H9 (cell line): ENCODE measurements at regions not wholly inside any gene's neighbourhood (a gene's known extent, or its start where the extent isn't known, plus 50 kb on each side); places are given as distances from the start of the nearest gene placed in this dataset.

Experiments used
- DNase-seq: peaks from one replicate; pipeline ENCODE4 v3.0.0-alpha.2; 2017
- H2AFZ ChIP-seq: one replicate; pipeline ENCODE4 v1.6.1; 2013; ENCODE audit warnings: mild to moderate bottlenecking, low read length, control low read depth, moderate library complexity
- H2AK5ac ChIP-seq: 2 replicates; pipeline ENCODE4 v1.6.1; 2013; ENCODE audit warnings: low read length, control low read depth, mixed read lengths; ENCODE audit not compliant: insufficient read length
- H2BK120ac ChIP-seq: one replicate; pipeline ENCODE4 v1.6.1; 2013; ENCODE audit warnings: low read depth, mild to moderate bottlenecking, low read length, control low read depth, inconsistent platforms; ENCODE audit not compliant: poor library complexity, severe bottlenecking
- H2BK12ac ChIP-seq: 2 replicates; pipeline ENCODE4 v1.6.1; 2013; ENCODE audit warnings: low read length, control low read depth, mixed read lengths, low read depth; ENCODE audit not compliant: insufficient read length
- H2BK15ac ChIP-seq: 2 replicates; pipeline ENCODE4 v1.6.1; 2013; ENCODE audit warnings: low read depth, low read length, control low read depth
- H2BK20ac ChIP-seq: one replicate; pipeline ENCODE4 v1.6.1; 2013; ENCODE audit warnings: low read depth, mild to moderate bottlenecking, low read length, control low read depth, inconsistent platforms; ENCODE audit not compliant: poor library complexity, severe bottlenecking
- H2BK5ac ChIP-seq: 2 replicates; pipeline ENCODE4 v1.6.1; 2013; ENCODE audit warnings: low read length, control low read depth, mixed read lengths; ENCODE audit not compliant: insufficient read length
- H3K14ac ChIP-seq: 2 replicates; pipeline ENCODE4 v1.6.1; 2013; ENCODE audit warnings: low read length, control low read depth; ENCODE audit not compliant: insufficient read depth
- H3K18ac ChIP-seq: 2 replicates; pipeline ENCODE4 v1.6.1; 2013; ENCODE audit warnings: low read depth, mild to moderate bottlenecking, mixed read lengths, low read length, control low read depth; ENCODE audit not compliant: insufficient read length
- H3K23ac ChIP-seq: 2 replicates; pipeline ENCODE4 v1.6.1; 2013; ENCODE audit warnings: low read length, control low read depth, mixed read lengths, low read depth; ENCODE audit not compliant: insufficient read length
- H3K23me2 ChIP-seq: 2 replicates; pipeline ENCODE4 v1.6.1; 2013; ENCODE audit warnings: low read depth, mild to moderate bottlenecking, mixed read lengths, low read length, control low read depth; ENCODE audit not compliant: insufficient read length, poor library complexity, severe bottlenecking
- H3K27ac ChIP-seq: 2 replicates; pipeline ENCODE4 v1.5.1; 2013; ENCODE audit warnings: low read length, control low read depth, mixed read lengths, low read depth; ENCODE audit not compliant: insufficient read length
- H3K27me3 ChIP-seq: 2 replicates; pipeline ENCODE4 v1.6.1; 2013; ENCODE audit warnings: low read length, control low read depth, inconsistent platforms; ENCODE audit not compliant: insufficient read depth
- H3K4ac ChIP-seq: 2 replicates; pipeline ENCODE4 v1.6.1; 2013; ENCODE audit warnings: low read depth, mild to moderate bottlenecking, control low read depth, inconsistent platforms, low read length, moderate library complexity
- H3K4me1 ChIP-seq: 2 replicates; pipeline ENCODE4 v1.6.1; 2013; ENCODE audit warnings: low read length, control low read depth, inconsistent platforms; ENCODE audit not compliant: insufficient read depth
- H3K4me2 ChIP-seq: 2 replicates; pipeline ENCODE4 v1.6.1; 2013; ENCODE audit warnings: low read length, control low read depth, mixed read lengths; ENCODE audit not compliant: insufficient read length, insufficient read depth
- H3K56ac ChIP-seq: 2 replicates; pipeline ENCODE4 v1.6.1; 2013; ENCODE audit warnings: low read depth, mild to moderate bottlenecking, mixed read lengths, low read length, control low read depth; ENCODE audit not compliant: insufficient read length
- H3K79me1 ChIP-seq: 2 replicates; pipeline ENCODE4 v1.6.1; 2013; ENCODE audit warnings: low read depth, mild to moderate bottlenecking, moderate library complexity, low read length, control low read depth, inconsistent platforms; ENCODE audit not compliant: insufficient read depth, poor library complexity, severe bottlenecking
- H3K79me2 ChIP-seq: 2 replicates; pipeline ENCODE4 v1.6.1; 2013; ENCODE audit warnings: low read length, control low read depth, inconsistent platforms; ENCODE audit not compliant: insufficient read depth
- H3K9ac ChIP-seq: 2 replicates; pipeline ENCODE4 v1.6.1; 2013; ENCODE audit warnings: low read length, control low read depth, mixed read lengths; ENCODE audit not compliant: insufficient read length; ENCODE audit errors: extremely low read depth
- H3K9me3 ChIP-seq: one replicate; pipeline ENCODE4 v1.6.1; 2013; ENCODE audit warnings: low read depth, low read length, inconsistent platforms; ENCODE audit not compliant: control insufficient read depth
- H3T11ph ChIP-seq: one replicate; pipeline ENCODE4 v1.6.1; 2013; ENCODE audit warnings: mild to moderate bottlenecking, low read length, control low read depth, inconsistent platforms
- H4K20me1 ChIP-seq: one replicate; pipeline ENCODE4 v1.6.1; 2013; ENCODE audit not compliant: control insufficient read depth, insufficient read length, insufficient read depth
- H4K5ac ChIP-seq: 2 replicates; pipeline ENCODE4 v1.6.1; 2013; ENCODE audit warnings: low read depth, mild to moderate bottlenecking, mixed read lengths, low read length, control low read depth; ENCODE audit not compliant: insufficient read length
- H4K8ac ChIP-seq: replicated peaks from 2 replicates; pipeline ENCODE4 v1.6.1; 2013; ENCODE audit warnings: low read length, control low read depth, mixed read lengths, low read depth; ENCODE audit not compliant: insufficient read length
- H4K91ac ChIP-seq: 2 replicates; pipeline ENCODE4 v1.6.1; 2013; ENCODE audit warnings: low read depth, mild to moderate bottlenecking, moderate library complexity, mixed read lengths, low read length, control low read depth; ENCODE audit not compliant: insufficient read length
- H3K27ac Mint-ChIP-seq, 3 experiments: 2 replicates in 2 of 3; 3 replicates in 1 of 3; pipeline ENCODE4 v1.8.0; 2020 to 2021; ENCODE audit warnings: mixed read lengths in 3 of 3, mild to moderate bottlenecking in 1 of 3, moderate library complexity in 1 of 3
- H3K27me3 Mint-ChIP-seq: 2 replicates; pipeline ENCODE4 v1.8.0; 2021; ENCODE audit warnings: low read depth, mild to moderate bottlenecking, moderate library complexity, mixed read lengths
- H3K36me3 Mint-ChIP-seq, 3 experiments: 2 replicates in 2 of 3; 3 replicates in 1 of 3; pipeline ENCODE4 v1.8.0; 2020 to 2021; ENCODE audit warnings: low read depth in 3 of 3, mixed read lengths in 3 of 3; ENCODE audit not compliant: insufficient read depth in 1 of 3
- H3K4me1 Mint-ChIP-seq, 2 experiments: 2 replicates each; pipeline ENCODE4 v1.8.0; 2020; ENCODE audit warnings: mixed read lengths in 2 of 2
- H3K4me3 Mint-ChIP-seq, 2 experiments: 2 replicates in 1 of 2; 3 replicates in 1 of 2; pipeline ENCODE4 v1.8.0; 2020 to 2021; ENCODE audit warnings: mild to moderate bottlenecking in 2 of 2, mixed read lengths in 2 of 2, moderate library complexity in 1 of 2
- H3K9me3 Mint-ChIP-seq, 2 experiments: 2 replicates in 1 of 2; 3 replicates in 1 of 2; pipeline ENCODE4 v1.8.0; 2020; ENCODE audit warnings: mild to moderate bottlenecking in 2 of 2, mixed read lengths in 2 of 2, moderate library complexity in 1 of 2
- CTCF ChIP-seq: fragments of 200-600 bp; sonication (generic); conservative IDR thresholded peaks from 3 replicates; pipeline ENCODE4 v1.8.0; 2021; ENCODE audit warnings: antibody characterized with exemption, mild to moderate bottlenecking
- WGBS: extraction: QIAGEN DNeasy Blood & Tissue Kit; methylation state at CpG from one replicate; pipeline ENCODE4 v1.1.7; 2013; ENCODE audit warnings: missing lambda C conversion rate, low lambda C conversion rate, mixed read lengths; ENCODE audit not compliant: insufficient read length; ENCODE audit errors: extremely low coverage; 5-methylcytosine and 5-hydroxymethylcytosine counted together

- Mint-ChIP-seq H3K27me3 (no peaks in the 10 kb centered on the region), H3K27ac (no peak overlapping the region), H3K36me3 (peaks cover 0 to 2% (median 1%) of the 10 kb centered on the region in 3 experiments; a peak in 1 of 7 replicates), H3K4me1 (no peaks in the 10 kb centered on the region), H3K9me3 (peaks cover 2 to 40% of the 10 kb centered on the region in 2 experiments), H3K4me3 (no peak overlapping the region)
- Histone ChIP-seq H3K27ac (no peak overlapping the region), H2BK120ac (no peak overlapping the region), H2BK12ac (no peak overlapping the region), H3K9ac (no peak overlapping the region), H4K5ac (no peak overlapping the region), H2AFZ (no peak overlapping the region), H3K4me2 (no peak overlapping the region), H4K91ac (no peak overlapping the region), H3K79me2 (no peaks in the 10 kb centered on the region), H4K8ac (no peak overlapping the region), H3K56ac (no peak overlapping the region), H3K27me3 (no peaks in the 10 kb centered on the region), H2BK20ac (no peak overlapping the region), H3K23ac (no peak overlapping the region), H2BK5ac (no peak overlapping the region), H3K14ac (no peak overlapping the region), H3K4ac (no peak overlapping the region), H2AK5ac (no peak overlapping the region), H4K20me1 (no peaks in the 10 kb centered on the region), H3T11ph (no peak overlapping the region), H2BK15ac (no peak overlapping the region), H3K4me1 (no peaks in the 10 kb centered on the region), H3K23me2 (no peaks in the 10 kb centered on the region), H3K79me1 (no peaks in the 10 kb centered on the region), H3K18ac (no peak overlapping the region), H3K9me3 (no peaks in the 10 kb centered on the region)
- no peak for TF ChIP-seq CTCF
- DNase-seq, result no peak
- WGBS, result no CpG with 5 or more reads among the region's 10 CpGs
Observed at GRCh38 chrX:126985981-126986380, 166.5 kb downstream of the PRR32 start.
